Occipital lobe (tissue), 1 donor: ENCODE measurements at regions not wholly inside any gene's neighbourhood (a gene's known extent, or its start where the extent isn't known, plus 50 kb on each side); places are given as distances from the start of the nearest gene placed in this dataset.

Experiments
- DNase-seq: peaks from one replicate; lab custom pipeline; 2025; lab: John Stamatoyannopoulos, UW

- DNase-seq, result no peak
Measured at GRCh38 chr1:2933431-2934155, 87.7 kb upstream of the ACTRT2 start.

- no peak for DNase-seq
Measured at GRCh38 chr1:2934156-2934540, 87.1 kb upstream of the ACTRT2 start.

GRCh38 chr1:2934642-2935081 is 86.6 kb upstream of the ACTRT2 start:
- DNase-seq, result no peak

- DNase-seq, result no peak
Measured at GRCh38 chr1:2935184-2935583, 86.1 kb upstream of the ACTRT2 start.

GRCh38 chr1:2935751-2936390 is 85.4 kb upstream of the ACTRT2 start:
- no peak for DNase-seq

GRCh38 chr1:2936559-2937515 is 84.4 kb upstream of the ACTRT2 start:
- DNase-seq, result no peak

GRCh38 chr1:2937805-2938204 is 83.5 kb upstream of the ACTRT2 start:
- no peak for DNase-seq

- no peak for DNase-seq
Measured at GRCh38 chr1:2939041-2939552, 82.2 kb upstream of the ACTRT2 start.

- no peak for DNase-seq
Measured at GRCh38 chr1:2940178-2940577, 81.1 kb upstream of the ACTRT2 start.

- DNase-seq, result no peak
Measured at GRCh38 chr1:2941040-2941439, 80.2 kb upstream of the ACTRT2 start.

GRCh38 chr1:2941907-2942306 is 79.4 kb upstream of the ACTRT2 start:
- no peak for DNase-seq

GRCh38 chr1:2942410-2942809 is 78.9 kb upstream of the ACTRT2 start:
- DNase-seq, result no peak

- no peak for DNase-seq
Measured at GRCh38 chr1:2943686-2944260, 77.5 kb upstream of the ACTRT2 start.

GRCh38 chr1:2944705-2945104 is 76.6 kb upstream of the ACTRT2 start:
- no peak for DNase-seq

- no peak for DNase-seq
Measured at GRCh38 chr1:2945821-2946231, 75.4 kb upstream of the ACTRT2 start.

- DNase-seq, result no peak
Measured at GRCh38 chr1:2946291-2946690, 75.0 kb upstream of the ACTRT2 start.

- no peak for DNase-seq
Measured at GRCh38 chr1:2946999-2947690, 74.1 kb upstream of the ACTRT2 start.

- DNase-seq, result no peak
Measured at GRCh38 chr1:2948001-2948750, 73.1 kb upstream of the ACTRT2 start.

- DNase-seq, result peak; percentile 24
Measured at GRCh38 chr1:2948751-2949680, 72.3 kb upstream of the ACTRT2 start.
